ENCODE measurements at regions not wholly inside any gene's neighbourhood (a gene's known extent, or its start where the extent isn't known, plus 50 kb on each side); places are given as distances from the start of the nearest gene placed in this dataset.

DNA sequence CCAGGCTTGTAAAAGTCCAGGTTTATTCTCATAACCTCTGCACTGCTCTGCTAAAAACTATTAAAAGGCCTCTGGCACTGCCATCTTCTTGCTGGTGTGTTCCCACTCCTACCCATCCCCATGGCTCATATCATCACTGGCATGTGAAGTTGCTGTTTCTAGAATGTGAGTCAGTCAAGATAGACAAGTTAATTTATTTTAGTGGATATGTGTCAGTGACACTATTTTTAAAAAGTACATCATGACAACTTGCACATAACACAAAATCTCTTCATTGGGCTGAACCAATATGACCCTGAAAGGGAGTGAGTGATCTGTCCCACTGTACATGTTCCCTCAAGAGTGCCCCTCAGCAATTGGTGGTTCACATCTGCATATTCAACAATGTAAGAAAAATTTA, 299.7 kb downstream of the NFIB start (continued):
- no peak for TF ChIP-seq POU2F2 (IDR thresholded peaks at IDR 0.05; ENCODE audit: borderline replicate concordance, low read depth, low read length)
- no peak for TF ChIP-seq PAX8 (IDR thresholded peaks at IDR 0.05)
- TF ChIP-seq, protein P1, sequence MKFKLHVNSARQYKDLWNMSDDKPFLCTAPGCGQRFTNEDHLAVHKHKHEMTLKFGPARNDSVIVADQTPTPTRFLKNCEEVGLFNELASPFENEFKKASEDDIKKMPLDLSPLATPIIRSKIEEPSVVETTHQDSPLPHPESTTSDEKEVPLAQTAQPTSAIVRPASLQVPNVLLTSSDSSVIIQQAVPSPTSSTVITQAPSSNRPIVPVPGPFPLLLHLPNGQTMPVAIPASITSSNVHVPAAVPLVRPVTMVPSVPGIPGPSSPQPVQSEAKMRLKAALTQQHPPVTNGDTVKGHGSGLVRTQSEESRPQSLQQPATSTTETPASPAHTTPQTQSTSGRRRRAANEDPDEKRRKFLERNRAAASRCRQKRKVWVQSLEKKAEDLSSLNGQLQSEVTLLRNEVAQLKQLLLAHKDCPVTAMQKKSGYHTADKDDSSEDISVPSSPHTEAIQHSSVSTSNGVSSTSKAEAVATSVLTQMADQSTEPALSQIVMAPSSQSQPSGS (IDR thresholded peaks at IDR 0.05; ENCODE audit: low read length), result no peak
- TF ChIP-seq KDM1A (IDR thresholded peaks at IDR 0.05; ENCODE audit: borderline replicate concordance), result no peak
- TF ChIP-seq MLLT1 (IDR thresholded peaks at IDR 0.05), result no peak
- TF ChIP-seq, protein P2, sequence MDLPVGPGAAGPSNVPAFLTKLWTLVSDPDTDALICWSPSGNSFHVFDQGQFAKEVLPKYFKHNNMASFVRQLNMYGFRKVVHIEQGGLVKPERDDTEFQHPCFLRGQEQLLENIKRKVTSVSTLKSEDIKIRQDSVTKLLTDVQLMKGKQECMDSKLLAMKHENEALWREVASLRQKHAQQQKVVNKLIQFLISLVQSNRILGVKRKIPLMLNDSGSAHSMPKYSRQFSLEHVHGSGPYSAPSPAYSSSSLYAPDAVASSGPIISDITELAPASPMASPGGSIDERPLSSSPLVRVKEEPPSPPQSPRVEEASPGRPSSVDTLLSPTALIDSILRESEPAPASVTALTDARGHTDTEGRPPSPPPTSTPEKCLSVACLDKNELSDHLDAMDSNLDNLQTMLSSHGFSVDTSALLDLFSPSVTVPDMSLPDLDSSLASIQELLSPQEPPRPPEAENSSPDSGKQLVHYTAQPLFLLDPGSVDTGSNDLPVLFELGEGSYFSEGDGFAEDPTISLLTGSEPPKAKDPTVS (IDR thresholded peaks at IDR 0.05; ENCODE audit: low read depth, low read length), result no peak
- no peak for TF ChIP-seq NFIC (IDR thresholded peaks at IDR 0.05; ENCODE audit: low read depth, low read length)

GRCh38 chr9:14011799-14012560, 302.0 kb downstream of the NFIB start:
- Histone ChIP-seq H3K4me1 (ENCODE audit: control insufficient read depth, insufficient read depth, low read length) (no peaks in the 10 kb centered on the region), H3K9ac (ENCODE audit: control insufficient read depth, insufficient read depth, low read length) (no peak overlapping the region), H3K4me2 (ENCODE audit: control insufficient read depth, insufficient read depth) (no peak overlapping the region), H3K36me3 (ENCODE audit: control insufficient read depth in 2 of 2, insufficient read depth in 2 of 2, low read length in 1 of 2) (no peaks in the 10 kb centered on the region), H2AFZ (ENCODE audit: control insufficient read depth, low read depth, low read length) (no peak overlapping the region), H3K27me3 (replicated peaks in 1 of 2; ENCODE audit: control insufficient read depth in 2 of 2, insufficient read depth in 2 of 2, low read length in 1 of 2) (no peaks in the 10 kb centered on the region), H3K9me3 (replicated peaks; ENCODE audit: control insufficient read depth, insufficient read depth, low read length) (no peaks in the 10 kb centered on the region), H3K4me3 (no peak overlapping the region), H4K20me1 (ENCODE audit: control insufficient read depth, insufficient read depth) (no peaks in the 10 kb centered on the region), H3K79me2 (ENCODE audit: control insufficient read depth, insufficient read depth, low read length) (no peaks in the 10 kb centered on the region), H3K27ac (ENCODE audit: control insufficient read depth, insufficient read depth) (no peak overlapping the region)
- BruUV-seq (replicated peaks), result no TSS peak
- 32% methylated on average over 3 of the region's 3 CpGs for WGBS (ENCODE audit: insufficient coverage, insufficient replicate concordance, low lambda C conversion rate, missing lambda C conversion rate)
- ChIA-PET CTCF (no interaction called here), SMC1A (ENCODE audit: uncharacterized antibody, unreplicated experiment) (interaction anchor here (0.6 kb wide), 2 partner anchors 389 to 1288 kb away, joined by 3 read pairs; no protein-coding TSS in a partner anchor), POLR2A (no interaction called here), RAD21 (ENCODE audit: unreplicated experiment) (no interaction called here)
- ATAC-seq (no peak), FAIRE-seq (no peak), DNase-seq (ENCODE audit: low read depth, low spot score) (no peak)
- in situ Hi-C loops (cut with MboI) (loop anchor here (10.0 kb wide), 1 partner anchor 57 kb away; no protein-coding TSS in a partner anchor), intact Hi-C loops (cut with micrococcal nuclease; ENCODE audit: unreplicated experiment) (no loop called here)
- TF ChIP-seq JUND (IDR thresholded peaks at IDR 0.05; ENCODE audit: low read depth, low read length) (no peak), POLR2A (IDR thresholded peaks at IDR 0.05; ENCODE audit: low read depth, low read length) (no peak), MTA3 (IDR thresholded peaks at IDR 0.05; ENCODE audit: borderline replicate concordance, low read length) (no peak), MYB (IDR thresholded peaks at IDR 0.05; ENCODE audit: borderline replicate concordance, low read depth, low read length) (no peak), RAD51 (IDR thresholded peaks at IDR 0.05) (no peak), NRF1 (conservative IDR thresholded peaks at IDR 0.05; ENCODE audit: low read depth, low read length) (no peak), RB1 (IDR thresholded peaks at IDR 0.05; ENCODE audit: borderline replicate concordance) (no peak), TBL1XR1 (IDR thresholded peaks at IDR 0.05; ENCODE audit: low read depth, low read length) (no peak), TCF12 (IDR thresholded peaks at IDR 0.05; ENCODE audit: low read depth, low read length) (no peak), SREBF2 (IDR thresholded peaks at IDR 0.05; ENCODE audit: low read length) (no peak), TARDBP (IDR thresholded peaks at IDR 0.05; ENCODE audit: borderline replicate concordance) (no peak)
